IMR-90 (cell line): ENCODE measurements at regions not wholly inside any gene's neighbourhood (a gene's known extent, or its start where the extent isn't known, plus 50 kb on each side); places are given as distances from the start of the nearest gene placed in this dataset.

Experiments
- ATAC-seq: fragments of 200-7000 bp; cut with Tn5 transposase; 2 replicates; pipeline ENCODE4 v1.9.1; 2020; ENCODE audit warnings: low read depth, mild to moderate bottlenecking, moderate library complexity
- BruUV-seq: library from RNA; stranded (reverse); fragments of 400-500 nt; replicated peaks from 2 replicates; lab custom pipeline; 2021; lab: Mats Ljungman, UMichigan
- CTCF ChIA-PET: fragments of 300-600 bp; formaldehyde crosslinking; extraction: SDS; loops from one replicate; lab custom pipeline; 2021; ENCODE audit warnings: antibody characterized with exemption; lab: Yijun Ruan, JAX
- POLR2A ChIA-PET: fragments of 300-600 bp; sonication (Branson Sonifier 250); formaldehyde crosslinking; loops from one replicate; lab custom pipeline; 2022; ENCODE audit warnings: antibody characterized with exemption; ENCODE audit not compliant: unreplicated experiment; lab: Charles Lee
- DNase-seq: peaks from one replicate; pipeline ENCODE4 v3.0.0; 2013
- H2AFZ ChIP-seq: replicated peaks from 2 replicates; pipeline ENCODE3; 2013; ENCODE audit warnings: low read length, mild to moderate bottlenecking; ENCODE audit not compliant: poor library complexity
- H2AK5ac ChIP-seq: 2 replicates; pipeline ENCODE4 v1.6.1; 2013; ENCODE audit warnings: low read depth, low read length, inconsistent platforms
- H2AK9ac ChIP-seq: replicated peaks from 2 replicates; pipeline ENCODE3; 2013; ENCODE audit warnings: mild to moderate bottlenecking, low read depth, low read length, moderate library complexity; ENCODE audit not compliant: poor library complexity
- H2BK120ac ChIP-seq: 2 replicates; pipeline ENCODE4 v1.6.1; 2013; ENCODE audit warnings: low read depth, low read length, inconsistent platforms
- H2BK15ac ChIP-seq: 3 replicates; pipeline ENCODE4 v1.6.1; 2013; ENCODE audit warnings: low read depth, low read length, inconsistent platforms
- H2BK20ac ChIP-seq: 2 replicates; pipeline ENCODE4 v1.6.1; 2013; ENCODE audit warnings: low read depth, mild to moderate bottlenecking, inconsistent platforms, low read length, moderate library complexity
- H2BK5ac ChIP-seq: 2 replicates; pipeline ENCODE4 v1.6.1; 2013; ENCODE audit warnings: mild to moderate bottlenecking, low read depth, low read length, inconsistent platforms; ENCODE audit not compliant: poor library complexity, severe bottlenecking
- H3K14ac ChIP-seq: replicated peaks from 2 replicates; pipeline ENCODE4 v1.6.1; 2013; ENCODE audit warnings: low read depth, low read length, inconsistent platforms
- H3K18ac ChIP-seq: 2 replicates; pipeline ENCODE4 v1.6.1; 2013; ENCODE audit warnings: low read depth, low read length, control low read depth
- H3K23ac ChIP-seq: 2 replicates; pipeline ENCODE4 v1.6.1; 2013; ENCODE audit warnings: low read depth, low read length, inconsistent platforms
- H3K27ac ChIP-seq: 2 replicates; pipeline ENCODE4 v1.5.1; 2013; ENCODE audit warnings: mild to moderate bottlenecking, control low read depth, low read length; ENCODE audit not compliant: insufficient read depth
- H3K27me3 ChIP-seq: 2 replicates; pipeline ENCODE4 v1.6.1; 2013; ENCODE audit warnings: low read length; ENCODE audit not compliant: control insufficient read depth, insufficient read depth
- H3K36me3 ChIP-seq: 2 replicates; pipeline ENCODE4 v1.6.1; 2013; ENCODE audit warnings: low read length, mixed read lengths; ENCODE audit not compliant: control insufficient read depth, insufficient read depth
- H3K4ac ChIP-seq: 2 replicates; pipeline ENCODE4 v1.6.1; 2013; ENCODE audit warnings: low read depth, low read length, inconsistent platforms
- H3K4me1 ChIP-seq: 2 replicates; pipeline ENCODE4 v1.6.1; 2013; ENCODE audit warnings: low read length, mixed read lengths; ENCODE audit not compliant: control insufficient read depth, insufficient read depth
- H3K4me2 ChIP-seq: 2 replicates; pipeline ENCODE4 v1.6.1; 2013; ENCODE audit warnings: low read depth, mild to moderate bottlenecking, control low read depth, low read length, moderate library complexity
- H3K4me3 ChIP-seq: 2 replicates; pipeline ENCODE4 v1.5.1; 2013; ENCODE audit warnings: low read depth, mild to moderate bottlenecking, control low read depth, low read length, moderate library complexity; ENCODE audit not compliant: insufficient read depth
- H3K56ac ChIP-seq: 2 replicates; pipeline ENCODE4 v1.6.1; 2013; ENCODE audit warnings: low read length, inconsistent platforms; ENCODE audit not compliant: insufficient read depth; ENCODE audit errors: extremely low read depth
- H3K79me1 ChIP-seq, 2 experiments: 2 replicates each; pipeline ENCODE4 v1.6.1; 2013; ENCODE audit warnings: low read length in 2 of 2, inconsistent platforms in 1 of 2, low read depth in 1 of 2
- H3K9ac ChIP-seq: 2 replicates; pipeline ENCODE4 v1.6.1; 2013; ENCODE audit warnings: low read depth, low read length, control low read depth
- H3K9me1 ChIP-seq: 2 replicates; pipeline ENCODE4 v1.6.1; 2013; ENCODE audit warnings: low read length, inconsistent platforms; ENCODE audit not compliant: insufficient read depth
- H3K9me3 ChIP-seq: 2 replicates; pipeline ENCODE4 v1.6.1; 2013; ENCODE audit warnings: low read length; ENCODE audit not compliant: control insufficient read depth, insufficient read depth
- H4K20me1 ChIP-seq: 2 replicates; pipeline ENCODE4 v1.6.1; 2013; ENCODE audit warnings: low read length, inconsistent platforms; ENCODE audit not compliant: insufficient read depth
- H4K5ac ChIP-seq: 2 replicates; pipeline ENCODE4 v1.6.1; 2013; ENCODE audit warnings: mild to moderate bottlenecking, low read depth, low read length, control low read depth
- H4K8ac ChIP-seq, 2 experiments: 2 replicates each; pipeline ENCODE4 v1.6.1; 2013; ENCODE audit warnings: low read depth in 2 of 2, low read length in 2 of 2, control low read depth in 1 of 2, inconsistent platforms in 1 of 2
- H4K91ac ChIP-seq: 2 replicates; pipeline ENCODE4 v1.6.1; 2013; ENCODE audit warnings: low read depth, low read length, inconsistent platforms; ENCODE audit not compliant: insufficient read depth
- CEBPB ChIP-seq: IDR thresholded peaks from 2 replicates; pipeline ENCODE4 v1.6.1; 2012; ENCODE audit warnings: low read depth, low read length, improper control_type of control experiment
- CHD1 ChIP-seq: IDR thresholded peaks from 2 replicates; pipeline ENCODE4 v1.6.1; 2012; ENCODE audit warnings: low read depth, low read length, improper control_type of control experiment
- NFE2L2 ChIP-seq: fragments of 150-350 bp; IDR thresholded peaks from 2 replicates; pipeline ENCODE4 v1.6.1; 2016; ENCODE audit warnings: low read depth, mild to moderate bottlenecking, low read length
- WGBS, 2 experiments: methylation state at CpG; one replicate each; pipeline versions ENCODE4 v1.1.5 to v1.1.7; 2013; ENCODE audit warnings: missing lambda C conversion rate in 2 of 2; ENCODE audit not compliant: insufficient read length in 1 of 2; ENCODE audit errors: extremely low coverage in 2 of 2; 5-methylcytosine and 5-hydroxymethylcytosine counted together
- dilution Hi-C: fragments of 300-500 bp; cut with HindIII; formaldehyde crosslinking; loops from one replicate; pipeline ENCODE4 v1.14.3; 2018; ENCODE audit warnings: low sequenced_read_pairs; ENCODE audit not compliant: unreplicated experiment
- in situ Hi-C: fragments of 300-500 bp; cut with MboI; formaldehyde crosslinking; loops from 3 replicates; pipeline ENCODE4 v1.14.3; 2019; ENCODE audit warnings: low sequenced_read_pairs, inconsistent platforms, mixed read lengths
- intact Hi-C: fragments of 100-400 bp; cut with micrococcal nuclease; formaldehyde crosslinking; loops from 2 replicates; pipeline ENCODE4 v1.10.0; 2022
- TF ChIP-seq, protein P1 (sequence below): fragments of 150-350 bp; IDR thresholded peaks from 2 replicates; pipeline ENCODE4 v1.6.1; 2016; ENCODE audit warnings: low read depth, mild to moderate bottlenecking, low read length, moderate library complexity, borderline replicate concordance

DNA sequence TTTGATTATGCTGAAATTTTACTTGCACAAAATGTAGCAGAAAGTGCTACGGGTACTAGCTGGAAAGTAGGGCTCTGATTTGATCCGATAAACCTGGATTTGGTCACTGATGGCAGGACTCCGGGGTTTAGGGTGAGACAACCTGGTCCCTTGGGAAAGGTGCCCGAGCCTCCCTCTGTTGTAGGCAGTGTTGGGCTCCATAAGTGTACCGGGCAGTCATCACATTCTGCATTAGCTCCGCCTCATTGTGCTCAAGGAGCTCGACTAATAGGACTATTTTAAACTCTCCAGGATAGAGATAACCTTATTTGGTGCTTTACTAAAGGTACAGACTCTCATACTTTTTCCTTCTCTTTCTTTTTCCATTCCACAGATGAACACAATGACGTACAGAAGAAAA is 117.6 kb downstream of the UTRN start:
- H3K23ac ChIP-seq, result no peak overlapping the region
- peaks cover 3% of the 10 kb centered on the region for H3K9me3 ChIP-seq
- 92% methylated on average over 6 of the region's 8 CpGs; no CpG with 5 or more reads in 1 of the 2 experiments for WGBS, 2 experiments
- no peak overlapping the region for H3K9ac ChIP-seq
- dilution Hi-C loops, result no loop called here
- no peak overlapping the region for H2BK15ac ChIP-seq
- no peaks in the 10 kb centered on the region for H3K36me3 ChIP-seq
- no peak overlapping the region for H3K4ac ChIP-seq
- no peaks in the 10 kb centered on the region for H3K27me3 ChIP-seq
- no peak overlapping the region for H4K91ac ChIP-seq
- H3K14ac ChIP-seq, result no peak overlapping the region
- H4K5ac ChIP-seq, result no peak overlapping the region
- no peak overlapping the region for H2BK120ac ChIP-seq
- peaks cover 16 to 36% of the 10 kb centered on the region in 2 experiments; a peak in 3 of 4 replicates for H3K79me1 ChIP-seq
- no peak overlapping the region for H2AK9ac ChIP-seq
- no peak overlapping the region for H2BK5ac ChIP-seq
- no peak overlapping the region for H3K4me2 ChIP-seq
- in situ Hi-C loops, result no loop called here
- no peak overlapping the region for H3K27ac ChIP-seq
- DNase-seq (no peak), ATAC-seq (no peak)
- H3K4me1 ChIP-seq, result no peaks in the 10 kb centered on the region
- no peak overlapping the region for H2AK5ac ChIP-seq
- no peaks in the 10 kb centered on the region for H4K20me1 ChIP-seq
- H3K9me1 ChIP-seq, result peaks cover 2% of the 10 kb centered on the region; the same call in 1 of the 2 replicates
- H3K56ac ChIP-seq, result no peak overlapping the region
- BruUV-seq, result no TSS peak
- H4K8ac ChIP-seq, result no peak overlapping the region
- no peak overlapping the region for H2BK20ac ChIP-seq
- intact Hi-C loops, result no loop called here
- no peak overlapping the region for H3K4me3 ChIP-seq
- H2AFZ ChIP-seq, result no peak overlapping the region
- TF ChIP-seq CEBPB, result no peak
- TF ChIP-seq NFE2L2, result no peak
- TF ChIP-seq, protein P1, sequence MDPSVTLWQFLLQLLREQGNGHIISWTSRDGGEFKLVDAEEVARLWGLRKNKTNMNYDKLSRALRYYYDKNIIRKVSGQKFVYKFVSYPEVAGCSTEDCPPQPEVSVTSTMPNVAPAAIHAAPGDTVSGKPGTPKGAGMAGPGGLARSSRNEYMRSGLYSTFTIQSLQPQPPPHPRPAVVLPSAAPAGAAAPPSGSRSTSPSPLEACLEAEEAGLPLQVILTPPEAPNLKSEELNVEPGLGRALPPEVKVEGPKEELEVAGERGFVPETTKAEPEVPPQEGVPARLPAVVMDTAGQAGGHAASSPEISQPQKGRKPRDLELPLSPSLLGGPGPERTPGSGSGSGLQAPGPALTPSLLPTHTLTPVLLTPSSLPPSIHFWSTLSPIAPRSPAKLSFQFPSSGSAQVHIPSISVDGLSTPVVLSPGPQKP, result no peak
- TF ChIP-seq CHD1, result no peak
- H3K18ac ChIP-seq, result no peak overlapping the region
- CTCF ChIA-PET, result no interaction called here
- POLR2A ChIA-PET, result no interaction called here
